ENCODE measurements at regions not wholly inside any gene's neighbourhood (a gene's known extent, or its start where the extent isn't known, plus 50 kb on each side); places are given as distances from the start of the nearest gene placed in this dataset.

DNA sequence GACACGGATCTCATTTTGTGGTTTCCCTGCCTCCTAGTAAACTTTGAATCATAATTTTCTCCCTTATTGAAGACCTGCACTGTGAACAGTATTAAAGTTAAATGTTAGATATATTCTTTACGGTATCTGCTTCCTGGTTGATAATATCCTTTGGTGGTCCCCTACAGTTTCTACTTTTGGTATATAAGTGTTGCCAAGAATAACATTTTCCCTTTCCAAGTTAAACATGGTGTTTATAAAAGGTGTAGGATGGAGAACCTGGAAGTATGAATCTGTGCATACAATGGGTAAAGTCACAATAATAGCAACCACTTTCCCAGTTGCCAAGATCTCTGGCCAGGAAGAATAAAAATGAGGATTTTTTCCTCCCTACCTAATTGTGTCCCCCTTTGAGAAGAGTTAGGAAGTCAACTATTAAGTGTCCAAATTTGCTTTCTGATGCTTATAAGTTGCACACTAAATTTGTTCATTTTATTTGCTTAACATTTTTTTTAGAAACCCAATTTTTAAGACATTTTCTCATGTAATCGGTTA is 201.0 kb upstream of the STK17B start:
- intact Hi-C loops (cut with micrococcal nuclease): loop anchor here (1.0 to 5.0 kb wide), 3 partner anchors 10 to 60 kb away; no protein-coding TSS in a partner anchor
- FAIRE-seq (peak; percentile 77), DNase-seq (ENCODE audit: low read depth, low spot score) (peak; percentile 88)
- H3K9me3 ChIP-seq (replicated peaks; ENCODE audit: control insufficient read depth, insufficient read depth, low read length): no peaks in the 10 kb centered on the region
- peak overlapping the region; percentile 63 for H3K4me2 ChIP-seq (ENCODE audit: insufficient read depth, low read length)
- peaks cover 25% of the 10 kb centered on the region for H3K4me1 ChIP-seq (ENCODE audit: control insufficient read depth, extremely low read depth, insufficient read depth, low read length)
- H3K79me2 ChIP-seq (ENCODE audit: control insufficient read depth, insufficient read depth, low read length): no peaks in the 10 kb centered on the region
- no TSS peak for BruUV-seq (replicated peaks)
- H3K27ac ChIP-seq (ENCODE audit: insufficient read depth, low read depth, low read length): peak overlapping the region; percentile 29
- H2AFZ ChIP-seq (ENCODE audit: low read depth, low read length): peak overlapping the region; percentile 46
- no peak overlapping the region for H3K4me3 ChIP-seq (replicated peaks in 1 of 3; ENCODE audit: insufficient read depth in 1 of 3, low read depth in 1 of 3, low read length in 3 of 3)
- ChIA-PET CTCF (interaction anchor here (0.6 to 2.0 kb wide), 7 partner anchors 15 to 347 kb away, joined by 3 to 12 read pairs (median 4); no protein-coding TSS in a partner anchor), POLR2A (no interaction called here)
- no peaks in the 10 kb centered on the region for H3K9me1 ChIP-seq (replicated peaks; ENCODE audit: control insufficient read depth, extremely low read depth, insufficient read depth, low read length)
- H4K20me1 ChIP-seq (replicated peaks; ENCODE audit: control insufficient read depth, extremely low read depth, insufficient read depth, low read length): no peaks in the 10 kb centered on the region
- dilution Hi-C loops (cut with MboI; ENCODE audit: extremely low pct_ligation_motif_present, low sequenced_read_pairs): no loop called here
- H3K27me3 ChIP-seq (ENCODE audit: control insufficient read depth in 2 of 2, insufficient read depth in 2 of 2, low read length in 2 of 2): no peaks in the 10 kb centered on the region
- no peak overlapping the region for H3K9ac ChIP-seq (replicated peaks; ENCODE audit: extremely low read depth, insufficient read depth, low read length)
- TF ChIP-seq POLR2AphosphoS5 (IDR thresholded peaks at IDR 0.05; ENCODE audit: insufficient read depth, low read depth, low read length) (no peak), JUN (IDR thresholded peaks at IDR 0.05; ENCODE audit: borderline replicate concordance, insufficient read depth, insufficient read length, low read depth) (peak; percentile 31), GATA2 (IDR thresholded peaks at IDR 0.05; ENCODE audit: insufficient read depth, insufficient read length, low read depth, low read length) (peak; percentile 44), MYC (IDR thresholded peaks at IDR 0.05; ENCODE audit: low read depth, low read length) (no peak), POLR2A (IDR thresholded peaks at IDR 0.05; ENCODE audit: low read depth, low read length) (no peak), FOS (IDR thresholded peaks at IDR 0.05; ENCODE audit: borderline replicate concordance, insufficient read depth, low read length) (peak; percentile 6), EZH2 (IDR thresholded peaks at IDR 0.05; ENCODE audit: borderline replicate concordance, low read depth, low read length, severe bottlenecking) (no peak)
- TF ChIP-seq, protein P1, sequence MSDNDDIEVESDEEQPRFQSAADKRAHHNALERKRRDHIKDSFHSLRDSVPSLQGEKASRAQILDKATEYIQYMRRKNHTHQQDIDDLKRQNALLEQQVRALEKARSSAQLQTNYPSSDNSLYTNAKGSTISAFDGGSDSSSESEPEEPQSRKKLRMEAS (IDR thresholded peaks at IDR 0.05; ENCODE audit: insufficient read depth, insufficient read length): no peak
- TF ChIP-seq, protein P2, sequence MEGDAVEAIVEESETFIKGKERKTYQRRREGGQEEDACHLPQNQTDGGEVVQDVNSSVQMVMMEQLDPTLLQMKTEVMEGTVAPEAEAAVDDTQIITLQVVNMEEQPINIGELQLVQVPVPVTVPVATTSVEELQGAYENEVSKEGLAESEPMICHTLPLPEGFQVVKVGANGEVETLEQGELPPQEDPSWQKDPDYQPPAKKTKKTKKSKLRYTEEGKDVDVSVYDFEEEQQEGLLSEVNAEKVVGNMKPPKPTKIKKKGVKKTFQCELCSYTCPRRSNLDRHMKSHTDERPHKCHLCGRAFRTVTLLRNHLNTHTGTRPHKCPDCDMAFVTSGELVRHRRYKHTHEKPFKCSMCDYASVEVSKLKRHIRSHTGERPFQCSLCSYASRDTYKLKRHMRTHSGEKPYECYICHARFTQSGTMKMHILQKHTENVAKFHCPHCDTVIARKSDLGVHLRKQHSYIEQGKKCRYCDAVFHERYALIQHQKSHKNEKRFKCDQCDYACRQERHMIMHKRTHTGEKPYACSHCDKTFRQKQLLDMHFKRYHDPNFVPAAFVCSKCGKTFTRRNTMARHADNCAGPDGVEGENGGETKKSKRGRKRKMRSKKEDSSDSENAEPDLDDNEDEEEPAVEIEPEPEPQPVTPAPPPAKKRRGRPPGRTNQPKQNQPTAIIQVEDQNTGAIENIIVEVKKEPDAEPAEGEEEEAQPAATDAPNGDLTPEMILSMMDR (IDR thresholded peaks at IDR 0.05; ENCODE audit: extremely low read depth in 1 of 2, insufficient read depth in 1 of 2, low read depth in 1 of 2, low read length in 2 of 2): no peak
- H3K36me3 ChIP-seq (ENCODE audit: control insufficient read depth in 2 of 2, extremely low read depth in 1 of 2, insufficient read depth in 2 of 2, low read length in 2 of 2): no peaks in the 10 kb centered on the region

Data from endothelial cell of umbilical vein (primary cell).